H1 (cell line): ENCODE measurements at regions not wholly inside any gene's neighbourhood (a gene's known extent, or its start where the extent isn't known, plus 50 kb on each side); places are given as distances from the start of the nearest gene placed in this dataset.

Source experiments
- CTCF ChIA-PET: fragments of 300-600 bp; sonication (Branson Sonifier 250); formaldehyde crosslinking; loops from one replicate; lab custom pipeline; 2021; ENCODE audit not compliant: partially characterized antibody; lab: Charles Lee
- POLR2A ChIA-PET: fragments of 300-600 bp; sonication (Branson Sonifier 250); formaldehyde crosslinking; loops from one replicate; lab custom pipeline; 2021; ENCODE audit warnings: inconsistent platforms; ENCODE audit not compliant: partially characterized antibody; lab: Charles Lee
- DNase-seq, 2 experiments: peaks; one replicate each; pipeline versions ENCODE4 v3.0.0 to v3.0.0-alpha.2; 2010 to 2022; ENCODE audit warnings: low spot score in 2 of 2, low read depth in 1 of 2, mixed read lengths in 1 of 2
- FAIRE-seq: peaks from 2 replicates; lab custom pipeline; 2011; peaks lifted over from hg19 to GRCh38; lab: Jason Lieb, UNC
- H2AFZ ChIP-seq: 2 replicates; pipeline ENCODE4 v1.8.1; 2012; ENCODE audit warnings: low read length, inconsistent platforms
- H2AK5ac ChIP-seq: 2 replicates; pipeline ENCODE4 v1.6.1; 2013; ENCODE audit warnings: low read depth, low read length
- H2BK120ac ChIP-seq: replicated peaks from 2 replicates; pipeline ENCODE3; 2013; ENCODE audit warnings: low read depth, low read length, inconsistent platforms
- H2BK12ac ChIP-seq: 2 replicates; pipeline ENCODE4 v1.6.1; 2013; ENCODE audit warnings: low read depth, low read length
- H2BK15ac ChIP-seq: 2 replicates; pipeline ENCODE4 v1.6.1; 2013; ENCODE audit warnings: low read length
- H2BK20ac ChIP-seq: 2 replicates; pipeline ENCODE4 v1.6.1; 2013; ENCODE audit warnings: low read length
- H2BK5ac ChIP-seq: 2 replicates; pipeline ENCODE4 v1.6.1; 2013; ENCODE audit warnings: low read depth, low read length
- H3K14ac ChIP-seq: 2 replicates; pipeline ENCODE4 v1.6.1; 2013; ENCODE audit warnings: inconsistent platforms; ENCODE audit not compliant: insufficient read length
- H3K18ac ChIP-seq: 2 replicates; pipeline ENCODE4 v1.6.1; 2013; ENCODE audit warnings: low read length; ENCODE audit errors: extremely low read depth
- H3K23ac ChIP-seq: 2 replicates; pipeline ENCODE4 v1.6.1; 2013; ENCODE audit warnings: inconsistent platforms; ENCODE audit not compliant: insufficient read length
- H3K23me2 ChIP-seq: 2 replicates; pipeline ENCODE4 v1.6.1; 2013; ENCODE audit warnings: low read depth, low read length
- H3K27ac ChIP-seq: 2 replicates; pipeline ENCODE4 v1.6.1; 2011; ENCODE audit warnings: low read depth, low read length, inconsistent platforms
- H3K27me3 ChIP-seq, 4 experiments: replicated peaks in 1 of 4; 1 replicate in 1 of 4; 2 replicates in 3 of 4; pipeline versions ENCODE4 v1.6.1 to v1.8.1; 2011 to 2013; ENCODE audit warnings: low read length in 3 of 4, mild to moderate bottlenecking in 3 of 4, inconsistent platforms in 2 of 4, mixed read lengths in 2 of 4, moderate library complexity in 1 of 4; ENCODE audit not compliant: control insufficient read depth in 3 of 4, insufficient read depth in 3 of 4; ENCODE audit errors: extremely low read depth in 1 of 4
- H3K36me3 ChIP-seq, 4 experiments: 2 replicates each; pipeline versions ENCODE4 v1.6.1 to v1.8.1; 2011 to 2013; ENCODE audit warnings: mild to moderate bottlenecking in 4 of 4, low read length in 3 of 4, moderate library complexity in 2 of 4, control low read depth in 1 of 4, inconsistent platforms in 1 of 4; ENCODE audit not compliant: insufficient read depth in 4 of 4, control insufficient read depth in 2 of 4
- H3K4ac ChIP-seq: replicated peaks from 2 replicates; pipeline ENCODE3; 2013; ENCODE audit warnings: low read length, low read depth, mixed read lengths, inconsistent platforms; ENCODE audit not compliant: insufficient read length
- H3K4me1 ChIP-seq, 4 experiments: replicated peaks in 1 of 4; 1 replicate in 1 of 4; 2 replicates in 3 of 4; pipeline versions ENCODE4 v1.6.1 to v1.8.1; 2011 to 2013; ENCODE audit warnings: low read length in 3 of 4, inconsistent platforms in 2 of 4, mixed read lengths in 1 of 4; ENCODE audit not compliant: insufficient read depth in 4 of 4, control insufficient read depth in 3 of 4
- H3K4me2 ChIP-seq, 2 experiments: 2 replicates each; pipeline versions ENCODE4 v1.6.1 to v1.8.1; 2011 to 2013; ENCODE audit warnings: low read depth in 2 of 2, low read length in 2 of 2, control low read depth in 1 of 2, inconsistent platforms in 1 of 2, mild to moderate bottlenecking in 1 of 2; ENCODE audit not compliant: insufficient read depth in 1 of 2
- H3K4me3 ChIP-seq, 4 experiments: fragments of 200-600, 300-600 bp in 1 of 4; sonication (generic), shearing (Covaris generic), sonication (Bioruptor Twin) in 1 of 4; 2 replicates each; pipeline versions ENCODE4 v1.5.1 to v1.8.1; 2011 to 2016; ENCODE audit warnings: low read length in 4 of 4, low read depth in 3 of 4, control low read depth in 2 of 4, inconsistent platforms in 2 of 4, mild to moderate bottlenecking in 2 of 4, mixed read lengths in 1 of 4, moderate library complexity in 1 of 4; ENCODE audit not compliant: insufficient read depth in 2 of 4; ENCODE audit errors: extremely low read depth in 1 of 4
- H3K56ac ChIP-seq: replicated peaks from 2 replicates; pipeline ENCODE3; 2013; ENCODE audit warnings: low read depth, mild to moderate bottlenecking, mixed read lengths, low read length, inconsistent platforms; ENCODE audit not compliant: insufficient read length
- H3K79me1 ChIP-seq: 2 replicates; pipeline ENCODE4 v1.6.1; 2013; ENCODE audit warnings: low read depth, low read length, control low read depth
- H3K79me2 ChIP-seq, 2 experiments: 2 replicates each; pipeline versions ENCODE4 v1.6.1 to v1.8.1; 2012 to 2013; ENCODE audit warnings: low read length in 2 of 2, mild to moderate bottlenecking in 2 of 2, inconsistent platforms in 1 of 2; ENCODE audit not compliant: insufficient read depth in 2 of 2, control insufficient read depth in 1 of 2
- H3K9ac ChIP-seq, 4 experiments: replicated peaks in 1 of 4; 1 replicate in 1 of 4; 2 replicates in 3 of 4; pipeline versions ENCODE4 v1.6.1 to v1.8.1; 2011 to 2013; ENCODE audit warnings: low read depth in 3 of 4, low read length in 3 of 4, control low read depth in 2 of 4, mild to moderate bottlenecking in 2 of 4, moderate library complexity in 2 of 4, inconsistent platforms in 1 of 4; ENCODE audit errors: extremely low read depth in 1 of 4
- H3K9me3 ChIP-seq, 2 experiments: 2 replicates each; pipeline versions ENCODE4 v1.6.1 to v1.8.1; 2012 to 2013; ENCODE audit warnings: mild to moderate bottlenecking in 2 of 2, moderate library complexity in 2 of 2, control low read depth in 1 of 2, inconsistent platforms in 1 of 2, low read depth in 1 of 2, low read length in 1 of 2, mixed read lengths in 1 of 2; ENCODE audit not compliant: insufficient read depth in 2 of 2
- H4K20me1 ChIP-seq, 2 experiments: replicated peaks in 1 of 2; 2 replicates each; pipeline versions ENCODE3 to v1.8.1; 2011 to 2013; ENCODE audit warnings: inconsistent platforms in 2 of 2, low read length in 2 of 2, mild to moderate bottlenecking in 1 of 2; ENCODE audit not compliant: insufficient read depth in 2 of 2, control insufficient read depth in 1 of 2
- H4K5ac ChIP-seq: 2 replicates; pipeline ENCODE4 v1.6.1; 2013; ENCODE audit warnings: low read length, low read depth, mixed read lengths, inconsistent platforms; ENCODE audit not compliant: insufficient read length
- H4K8ac ChIP-seq: 2 replicates; pipeline ENCODE4 v1.8.0; 2013; ENCODE audit warnings: mild to moderate bottlenecking, moderate library complexity, low read length, inconsistent platforms; ENCODE audit not compliant: insufficient read depth; ENCODE audit errors: extremely low read depth
- H4K91ac ChIP-seq: replicated peaks from 2 replicates; pipeline ENCODE3; 2013; ENCODE audit warnings: low read length, mixed read lengths, inconsistent platforms; ENCODE audit not compliant: insufficient read length
- CREB1 ChIP-seq: IDR thresholded peaks from 2 replicates; pipeline ENCODE4 v1.6.1; 2012; ENCODE audit warnings: inconsistent platforms
- CTCF ChIP-seq, 3 experiments: IDR thresholded peaks; 1 replicate in 2 of 3; 2 replicates in 1 of 3; pipeline versions ENCODE4 v1.5.1 to v1.6.1; 2011; ENCODE audit warnings: low read length in 3 of 3, mild to moderate bottlenecking in 3 of 3, inconsistent platforms in 2 of 3, low read depth in 1 of 3, moderate library complexity in 1 of 3; ENCODE audit not compliant: insufficient read depth in 1 of 3; ENCODE audit errors: control extremely low read depth in 1 of 3
- FOSL1 ChIP-seq: IDR thresholded peaks from 2 replicates; pipeline ENCODE4 v1.6.1; 2011; ENCODE audit warnings: mild to moderate bottlenecking, low read depth, low read length, moderate library complexity; ENCODE audit not compliant: insufficient read depth
- KDM4A ChIP-seq: IDR thresholded peaks from one replicate; pipeline ENCODE4 v1.7.1; 2012; ENCODE audit warnings: low read depth, mild to moderate bottlenecking, moderate library complexity, low read length, inconsistent platforms; ENCODE audit not compliant: severe bottlenecking
- MAX ChIP-seq: IDR thresholded peaks from 2 replicates; pipeline ENCODE4 v1.6.1; 2012; ENCODE audit warnings: inconsistent platforms
- PHF8 ChIP-seq: fragments of 200-600 bp; sonication (generic); conservative IDR thresholded peaks from 2 replicates; pipeline ENCODE4 v1.7.1; 2012; ENCODE audit warnings: low read depth, mild to moderate bottlenecking, inconsistent platforms, low read length, moderate library complexity
- POLR2A ChIP-seq, 2 experiments: IDR thresholded peaks; 1 replicate in 1 of 2; 2 replicates in 1 of 2; pipeline ENCODE4 v1.6.1; 2011; ENCODE audit warnings: low read depth in 2 of 2, low read length in 2 of 2, mild to moderate bottlenecking in 2 of 2; ENCODE audit errors: control extremely low read depth in 1 of 2
- RAD21 ChIP-seq, 2 experiments: IDR thresholded peaks in 1 of 2; conservative IDR thresholded peaks in 1 of 2; 2 replicates each; pipeline ENCODE4 v1.6.1; 2011; ENCODE audit warnings: low read depth in 2 of 2, low read length in 2 of 2, improper control_type of control experiment in 1 of 2, inconsistent platforms in 1 of 2, mild to moderate bottlenecking in 1 of 2, moderate library complexity in 1 of 2
- SP1 ChIP-seq: IDR thresholded peaks from 2 replicates; pipeline ENCODE4 v1.6.1; 2011; ENCODE audit warnings: low read depth, low read length
- SRF ChIP-seq: IDR thresholded peaks from 2 replicates; pipeline ENCODE4 v1.6.1; 2011; ENCODE audit warnings: mild to moderate bottlenecking, low read depth, low read length, moderate library complexity
- TAF1 ChIP-seq: IDR thresholded peaks from 2 replicates; pipeline ENCODE4 v1.6.1; 2011; ENCODE audit warnings: mild to moderate bottlenecking, low read depth, low read length
- TBP ChIP-seq: IDR thresholded peaks from 2 replicates; pipeline ENCODE4 v1.6.1; 2011; ENCODE audit warnings: low read depth, low read length, improper control_type of control experiment
- TCF12 ChIP-seq: IDR thresholded peaks from 2 replicates; pipeline ENCODE4 v1.6.1; 2011; ENCODE audit warnings: low read depth, mild to moderate bottlenecking, low read length
- YY1 ChIP-seq: IDR thresholded peaks from 2 replicates; pipeline ENCODE4 v1.6.1; 2011; ENCODE audit warnings: low read depth, mild to moderate bottlenecking, low read length
- ZNF274 ChIP-seq: IDR thresholded peaks from 2 replicates; pipeline ENCODE4 v1.7.0; 2012; ENCODE audit warnings: low read length, borderline replicate concordance; ENCODE audit errors: extremely low read depth

GRCh38 chr5:67383451-67383850 lies 186.9 kb upstream of the CD180 start:
- H3K79me1 ChIP-seq, result no peaks in the 10 kb centered on the region
- ChIA-PET POLR2A (no interaction called here), CTCF (no interaction called here)
- H2BK12ac ChIP-seq, result no peak overlapping the region
- H4K8ac ChIP-seq, result no peak overlapping the region
- H2AFZ ChIP-seq, result no peak overlapping the region
- H2BK5ac ChIP-seq, result no peak overlapping the region
- no peak overlapping the region for H3K9ac ChIP-seq
- no peaks in the 10 kb centered on the region; the same call in 1 of the 2 replicates for H3K23me2 ChIP-seq
- no peak overlapping the region for H4K91ac ChIP-seq
- no peaks in the 10 kb centered on the region for H3K4me1 ChIP-seq
- no peak overlapping the region for H3K4me3 ChIP-seq
- H3K56ac ChIP-seq, result no peak overlapping the region
- no peak overlapping the region for H3K4me2 ChIP-seq
- H3K27ac ChIP-seq, result no peak overlapping the region
- H3K14ac ChIP-seq, result no peak overlapping the region
- no peak for DNase-seq
- no peak for FAIRE-seq
- H3K27me3 ChIP-seq, result no peaks in the 10 kb centered on the region
- H3K4ac ChIP-seq, result no peak overlapping the region
- H3K18ac ChIP-seq, result no peak overlapping the region
- H2BK120ac ChIP-seq, result no peak overlapping the region
- H3K79me2 ChIP-seq, result no peaks in the 10 kb centered on the region
- H4K20me1 ChIP-seq, result no peaks in the 10 kb centered on the region
- no peak overlapping the region for H3K23ac ChIP-seq
- no peaks in the 10 kb centered on the region for H3K9me3 ChIP-seq
- no peak overlapping the region for H2BK20ac ChIP-seq
- H2AK5ac ChIP-seq, result no peak overlapping the region
- H3K36me3 ChIP-seq, result no peaks in the 10 kb centered on the region
- H2BK15ac ChIP-seq, result no peak overlapping the region
- no peak overlapping the region for H4K5ac ChIP-seq
- TF ChIP-seq TBP (no peak), CREB1 (no peak), MAX (no peak), TAF1 (no peak), POLR2A (IDR thresholded peaks at IDR 0.05; ENCODE audit: control extremely low read depth in 1 of 2, low read depth in 2 of 2, low read length in 2 of 2) (no peak), SRF (no peak), SP1 (no peak), KDM4A (no peak), ZNF274 (no peak), PHF8 (no peak), YY1 (no peak), TCF12 (no peak), FOSL1 (no peak), RAD21 (IDR thresholded peaks at IDR 0.05 in 1 of 2, conservative IDR thresholded peaks at IDR 0.05 in 1 of 2; ENCODE audit: low read depth in 2 of 2, low read length in 2 of 2) (no peak), CTCF (IDR thresholded peaks at IDR 0.05; ENCODE audit: control extremely low read depth in 1 of 3, insufficient read depth in 1 of 3, low read depth in 1 of 3, low read length in 3 of 3) (no peak)
